PFSK-1 (cell line): ENCODE measurements at regions not wholly inside any gene's neighbourhood (a gene's known extent, or its start where the extent isn't known, plus 50 kb on each side); places are given as distances from the start of the nearest gene placed in this dataset.

Source experiments
- FOXP2 ChIP-seq: optimal IDR thresholded peaks from 2 replicates; pipeline ENCODE3; 2011; ENCODE audit warnings: borderline replicate concordance, control low read depth, inconsistent platforms; ENCODE audit not compliant: insufficient read depth; ENCODE audit errors: extremely low read length, extremely low read depth
- POLR2AphosphoS5 ChIP-seq: IDR thresholded peaks from 2 replicates; pipeline ENCODE4 v1.6.1; 2012; ENCODE audit warnings: low read depth, mild to moderate bottlenecking, control low read depth, low read length, moderate library complexity
- REST ChIP-seq, 2 experiments: IDR thresholded peaks; 2 replicates each; pipeline versions ENCODE4 v1.6.1 to v1.8.0; 2011 to 2012; ENCODE audit warnings: low read depth in 2 of 2, low read length in 2 of 2, control low read depth in 1 of 2, inconsistent platforms in 1 of 2, mild to moderate bottlenecking in 1 of 2, moderate library complexity in 1 of 2; ENCODE audit not compliant: insufficient read depth in 1 of 2
- SIN3A ChIP-seq: IDR thresholded peaks from 2 replicates; pipeline ENCODE4 v1.6.1; 2012; ENCODE audit warnings: mild to moderate bottlenecking, low read length, moderate library complexity, borderline replicate concordance; ENCODE audit not compliant: insufficient read depth
- TAF1 ChIP-seq: IDR thresholded peaks from 2 replicates; pipeline ENCODE4 v1.6.1; 2012; ENCODE audit warnings: low read length, control low read depth, borderline replicate concordance; ENCODE audit not compliant: insufficient read depth

GRCh38 chr2:66830881-66831280, 396.0 kb downstream of the MEIS1 start:
- no peak for TF ChIP-seq FOXP2
- TF ChIP-seq TAF1: no peak
- no peak for TF ChIP-seq POLR2AphosphoS5

- TF ChIP-seq POLR2AphosphoS5 (no peak), FOXP2 (no peak), TAF1 (no peak), SIN3A (no peak), REST (IDR thresholded peaks at IDR 0.05; ENCODE audit: insufficient read depth in 1 of 2, low read depth in 2 of 2, low read length in 2 of 2) (no peak)
Measured at GRCh38 chr2:66832646-66833435, 397.9 kb downstream of the MEIS1 start.

GRCh38 chr2:66834859-66835258, 399.9 kb downstream of the MEIS1 start:
- TF ChIP-seq REST (IDR thresholded peaks at IDR 0.05; ENCODE audit: insufficient read depth in 1 of 2, low read depth in 2 of 2, low read length in 2 of 2): no peak
- TF ChIP-seq SIN3A: no peak
- no peak for TF ChIP-seq TAF1
- no peak for TF ChIP-seq POLR2AphosphoS5
- TF ChIP-seq FOXP2: no peak

GRCh38 chr2:66836851-66837250, 401.9 kb downstream of the MEIS1 start:
- TF ChIP-seq FOXP2 (no peak), SIN3A (no peak), POLR2AphosphoS5 (no peak), REST (IDR thresholded peaks at IDR 0.05; ENCODE audit: insufficient read depth in 1 of 2, low read depth in 2 of 2, low read length in 2 of 2) (no peak), TAF1 (no peak)

GRCh38 chr2:66839551-66840320, 404.8 kb downstream of the MEIS1 start:
- no peak for TF ChIP-seq FOXP2
- no peak for TF ChIP-seq SIN3A
- no peak for TF ChIP-seq TAF1
- no peak for TF ChIP-seq POLR2AphosphoS5
- TF ChIP-seq REST (IDR thresholded peaks at IDR 0.05; ENCODE audit: insufficient read depth in 1 of 2, low read depth in 2 of 2, low read length in 2 of 2): no peak
